ENCODE measurements at regions not wholly inside any gene's neighbourhood (a gene's known extent, or its start where the extent isn't known, plus 50 kb on each side); places are given as distances from the start of the nearest gene placed in this dataset.

GRCh38 chr16:86390335-86390734 is 120.0 kb upstream of the FOXF1 start:
- CTCF ChIA-PET, result no interaction called here
- Histone ChIP-seq H3K4me3 (ENCODE audit: control insufficient read depth in 1 of 7, extremely low read depth in 1 of 7, insufficient read depth in 4 of 7, low read depth in 2 of 7, low read length in 6 of 7) (no peak overlapping the region), H3K4me1 (ENCODE audit: control extremely low read depth in 1 of 4, control insufficient read depth in 4 of 4, insufficient read depth in 4 of 4, low read length in 3 of 4) (no peaks in the 10 kb centered on the region), H3K27ac (ENCODE audit: insufficient read depth in 1 of 2, low read depth in 1 of 2, low read length in 2 of 2, poor library complexity in 1 of 2, severe bottlenecking in 2 of 2) (no peak overlapping the region), H3K9me3 (ENCODE audit: control extremely low read depth in 1 of 5, control insufficient read depth in 4 of 5, insufficient read depth in 2 of 5, low read depth in 1 of 5, low read length in 4 of 5) (no peaks in the 10 kb centered on the region), H3K27me3 (replicated peaks in 2 of 5; ENCODE audit: control insufficient read depth in 4 of 5, insufficient read depth in 5 of 5, low read length in 4 of 5) (peaks cover 0 to 55% (median 5%) of the 10 kb centered on the region in 5 experiments), H3K36me3 (ENCODE audit: control insufficient read depth in 4 of 4, insufficient read depth in 4 of 4, low read length in 3 of 4) (no peaks in the 10 kb centered on the region)
- no peak for DNase-seq
- POLR2A ChIA-PET, result no interaction called here
- 90% methylated on average over 1 of the region's 1 CpG for WGBS (ENCODE audit: insufficient coverage)

DNA sequence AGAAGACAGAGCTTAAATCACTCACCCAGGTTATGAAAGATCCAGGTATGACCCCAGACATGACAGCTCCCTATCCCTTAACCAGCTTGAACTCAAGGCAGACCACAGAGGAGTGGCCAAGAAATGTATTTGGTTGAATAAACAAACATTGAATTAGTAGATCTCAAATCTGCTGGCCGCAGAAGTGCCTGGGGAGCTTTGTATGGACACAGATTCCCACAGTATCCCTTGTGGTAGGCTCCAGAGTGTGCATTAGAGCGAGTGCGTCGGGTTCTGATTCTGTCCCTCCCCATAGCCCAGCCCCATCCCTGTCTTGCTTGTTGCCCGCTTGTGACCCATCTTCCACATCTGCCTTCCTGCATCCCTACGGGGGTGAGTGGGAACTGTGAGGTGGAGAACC is 118.8 kb upstream of the FOXF1 start:
- Histone ChIP-seq H3K27me3 (replicated peaks in 2 of 5; ENCODE audit: control insufficient read depth in 4 of 5, insufficient read depth in 5 of 5, low read length in 4 of 5) (peaks cover 0 to 57% (median 6%) of the 10 kb centered on the region in 5 experiments), H3K4me3 (ENCODE audit: control insufficient read depth in 1 of 7, extremely low read depth in 1 of 7, insufficient read depth in 4 of 7, low read depth in 2 of 7, low read length in 6 of 7) (no peak overlapping the region), H3K4me1 (ENCODE audit: control extremely low read depth in 1 of 4, control insufficient read depth in 4 of 4, insufficient read depth in 4 of 4, low read length in 3 of 4) (no peaks in the 10 kb centered on the region), H3K9me3 (ENCODE audit: control extremely low read depth in 1 of 5, control insufficient read depth in 4 of 5, insufficient read depth in 2 of 5, low read depth in 1 of 5, low read length in 4 of 5) (no peaks in the 10 kb centered on the region), H3K27ac (ENCODE audit: insufficient read depth in 1 of 2, low read depth in 1 of 2, low read length in 2 of 2, poor library complexity in 1 of 2, severe bottlenecking in 2 of 2) (no peak overlapping the region), H3K36me3 (ENCODE audit: control insufficient read depth in 4 of 4, insufficient read depth in 4 of 4, low read length in 3 of 4) (no peaks in the 10 kb centered on the region)
- CTCF ChIA-PET, result no interaction called here
- DNase-seq, result no peak
- WGBS (ENCODE audit: insufficient coverage), result 92% methylated on average over 5 of the region's 6 CpGs
- POLR2A ChIA-PET, result no interaction called here

- no peak overlapping the region for H3K4me3 ChIP-seq (ENCODE audit: control insufficient read depth in 1 of 7, extremely low read depth in 1 of 7, insufficient read depth in 4 of 7, low read depth in 2 of 7, low read length in 6 of 7)
- H3K36me3 ChIP-seq (ENCODE audit: control insufficient read depth in 4 of 4, insufficient read depth in 4 of 4, low read length in 3 of 4), result no peaks in the 10 kb centered on the region
- no peaks in the 10 kb centered on the region for H3K9me3 ChIP-seq (ENCODE audit: control extremely low read depth in 1 of 5, control insufficient read depth in 4 of 5, insufficient read depth in 2 of 5, low read depth in 1 of 5, low read length in 4 of 5)
- no peak overlapping the region for H3K27ac ChIP-seq (ENCODE audit: insufficient read depth in 1 of 2, low read depth in 1 of 2, low read length in 2 of 2, poor library complexity in 1 of 2, severe bottlenecking in 2 of 2)
- CTCF ChIA-PET, result no interaction called here
- H3K4me1 ChIP-seq (ENCODE audit: control extremely low read depth in 1 of 4, control insufficient read depth in 4 of 4, insufficient read depth in 4 of 4, low read length in 3 of 4), result no peaks in the 10 kb centered on the region
- 94% methylated on average over 6 of the region's 9 CpGs for WGBS (ENCODE audit: insufficient coverage)
- peaks cover 0 to 55% (median 6%) of the 10 kb centered on the region in 5 experiments for H3K27me3 ChIP-seq (replicated peaks in 2 of 5; ENCODE audit: control insufficient read depth in 4 of 5, insufficient read depth in 5 of 5, low read length in 4 of 5)
- POLR2A ChIA-PET, result no interaction called here
- no peak for DNase-seq
Measured at GRCh38 chr16:86391984-86392383, 118.3 kb upstream of the FOXF1 start.

GRCh38 chr16:86392436-86393152 is 117.7 kb upstream of the FOXF1 start:
- Histone ChIP-seq H3K9me3 (ENCODE audit: control extremely low read depth in 1 of 5, control insufficient read depth in 4 of 5, insufficient read depth in 2 of 5, low read depth in 1 of 5, low read length in 4 of 5) (no peaks in the 10 kb centered on the region), H3K4me1 (ENCODE audit: control extremely low read depth in 1 of 4, control insufficient read depth in 4 of 4, insufficient read depth in 4 of 4, low read length in 3 of 4) (no peaks in the 10 kb centered on the region), H3K4me3 (ENCODE audit: control insufficient read depth in 1 of 7, extremely low read depth in 1 of 7, insufficient read depth in 4 of 7, low read depth in 2 of 7, low read length in 6 of 7) (no peak overlapping the region), H3K36me3 (ENCODE audit: control insufficient read depth in 4 of 4, insufficient read depth in 4 of 4, low read length in 3 of 4) (no peaks in the 10 kb centered on the region), H3K27ac (ENCODE audit: insufficient read depth in 1 of 2, low read depth in 1 of 2, low read length in 2 of 2, poor library complexity in 1 of 2, severe bottlenecking in 2 of 2) (no peak overlapping the region), H3K27me3 (replicated peaks in 2 of 5; ENCODE audit: control insufficient read depth in 4 of 5, insufficient read depth in 5 of 5, low read length in 4 of 5) (peaks cover 0 to 53% (median 6%) of the 10 kb centered on the region in 5 experiments)
- 89% methylated on average over 5 of the region's 8 CpGs for WGBS (ENCODE audit: insufficient coverage)
- ChIA-PET POLR2A (no interaction called here), CTCF (interaction anchor here (0.6 to 1.1 kb wide), 2 partner anchors 19 to 128 kb away, joined by 3 to 4 read pairs; no protein-coding TSS in a partner anchor)
- DNase-seq, result no peak

- H3K27ac ChIP-seq (ENCODE audit: insufficient read depth in 1 of 2, low read depth in 1 of 2, low read length in 2 of 2, poor library complexity in 1 of 2, severe bottlenecking in 2 of 2), result no peak overlapping the region
- no peaks in the 10 kb centered on the region for H3K4me1 ChIP-seq (ENCODE audit: control extremely low read depth in 1 of 4, control insufficient read depth in 4 of 4, insufficient read depth in 4 of 4, low read length in 3 of 4)
- peaks cover 0 to 44% (median 4%) of the 10 kb centered on the region in 5 experiments for H3K27me3 ChIP-seq (replicated peaks in 2 of 5; ENCODE audit: control insufficient read depth in 4 of 5, insufficient read depth in 5 of 5, low read length in 4 of 5)
- CTCF ChIA-PET, result no interaction called here
- no peaks in the 10 kb centered on the region for H3K36me3 ChIP-seq (ENCODE audit: control insufficient read depth in 4 of 4, insufficient read depth in 4 of 4, low read length in 3 of 4)
- no peak overlapping the region for H3K4me3 ChIP-seq (ENCODE audit: control insufficient read depth in 1 of 7, extremely low read depth in 1 of 7, insufficient read depth in 4 of 7, low read depth in 2 of 7, low read length in 6 of 7)
- WGBS (ENCODE audit: insufficient coverage), result 98% methylated on average over 5 of the region's 9 CpGs
- POLR2A ChIA-PET, result interaction anchor here (0.6 kb wide), 1 partner anchor 10 kb away, joined by 3 read pairs; no protein-coding TSS in a partner anchor
- no peaks in the 10 kb centered on the region for H3K9me3 ChIP-seq (ENCODE audit: control extremely low read depth in 1 of 5, control insufficient read depth in 4 of 5, insufficient read depth in 2 of 5, low read depth in 1 of 5, low read length in 4 of 5)
- DNase-seq, result no peak
Measured at GRCh38 chr16:86393907-86394626, 116.3 kb upstream of the FOXF1 start.

DNA sequence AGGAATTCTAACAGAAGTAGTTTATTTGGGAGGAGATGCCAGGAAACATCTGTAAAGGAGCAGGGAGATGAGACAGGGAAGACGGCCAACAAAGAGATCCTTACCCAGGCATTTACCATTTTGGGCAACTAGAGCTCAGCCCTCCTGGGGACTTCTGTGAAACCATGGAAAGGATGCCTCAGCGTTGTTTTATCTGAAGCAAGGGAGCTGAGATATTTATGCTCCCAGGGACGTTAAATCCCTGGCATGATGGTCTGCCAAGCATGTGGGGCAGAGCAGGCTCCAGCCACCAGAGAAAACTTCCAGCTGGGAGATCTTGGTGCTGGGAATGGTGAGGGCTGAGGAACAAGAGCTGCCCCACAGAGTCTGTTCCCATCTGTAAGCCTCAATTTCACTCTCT is 114.8 kb upstream of the FOXF1 start:
- H3K4me1 ChIP-seq (ENCODE audit: control extremely low read depth in 1 of 4, control insufficient read depth in 4 of 4, insufficient read depth in 4 of 4, low read length in 3 of 4), result no peaks in the 10 kb centered on the region
- H3K27me3 ChIP-seq (replicated peaks in 2 of 5; ENCODE audit: control insufficient read depth in 4 of 5, insufficient read depth in 5 of 5, low read length in 4 of 5), result peaks cover 0 to 42% (median 4%) of the 10 kb centered on the region in 5 experiments
- no peaks in the 10 kb centered on the region for H3K9me3 ChIP-seq (ENCODE audit: control extremely low read depth in 1 of 5, control insufficient read depth in 4 of 5, insufficient read depth in 2 of 5, low read depth in 1 of 5, low read length in 4 of 5)
- H3K27ac ChIP-seq (ENCODE audit: insufficient read depth in 1 of 2, low read depth in 1 of 2, low read length in 2 of 2, poor library complexity in 1 of 2, severe bottlenecking in 2 of 2), result no peak overlapping the region
- POLR2A ChIA-PET, result no interaction called here
- DNase-seq, result no peak
- no peak overlapping the region for H3K4me3 ChIP-seq (ENCODE audit: control insufficient read depth in 1 of 7, extremely low read depth in 1 of 7, insufficient read depth in 4 of 7, low read depth in 2 of 7, low read length in 6 of 7)
- 64% methylated on average over 3 of the region's 3 CpGs for WGBS (ENCODE audit: insufficient coverage)
- CTCF ChIA-PET, result no interaction called here
- H3K36me3 ChIP-seq (ENCODE audit: control insufficient read depth in 4 of 4, insufficient read depth in 4 of 4, low read length in 3 of 4), result no peaks in the 10 kb centered on the region

DNA sequence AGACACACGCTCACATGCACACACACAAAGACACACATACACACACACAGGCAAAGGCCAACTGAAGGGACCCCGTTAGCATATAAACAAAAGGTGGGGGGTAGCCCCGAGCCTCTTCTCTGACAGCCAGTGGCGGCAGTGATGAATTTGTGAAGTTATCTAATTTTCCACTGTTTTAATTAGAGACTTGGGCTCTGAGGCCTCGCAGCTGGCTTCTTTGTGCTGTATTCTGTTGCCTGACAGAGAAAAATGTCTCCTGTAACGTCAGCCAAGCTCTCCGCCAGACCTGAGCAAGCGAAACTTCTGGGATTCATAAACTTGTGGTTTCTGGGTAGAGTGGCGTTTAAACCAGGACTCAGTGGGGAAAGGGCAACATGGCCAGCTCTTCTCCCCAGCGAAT is 113.9 kb upstream of the FOXF1 start:
- ChIA-PET CTCF (no interaction called here), POLR2A (no interaction called here)
- Histone ChIP-seq H3K36me3 (ENCODE audit: control insufficient read depth in 4 of 4, insufficient read depth in 4 of 4, low read length in 3 of 4) (no peaks in the 10 kb centered on the region), H3K9me3 (ENCODE audit: control extremely low read depth in 1 of 5, control insufficient read depth in 4 of 5, insufficient read depth in 2 of 5, low read depth in 1 of 5, low read length in 4 of 5) (no peaks in the 10 kb centered on the region), H3K4me3 (ENCODE audit: control insufficient read depth in 1 of 7, extremely low read depth in 1 of 7, insufficient read depth in 4 of 7, low read depth in 2 of 7, low read length in 6 of 7) (no peak overlapping the region), H3K27ac (ENCODE audit: insufficient read depth in 1 of 2, low read depth in 1 of 2, low read length in 2 of 2, poor library complexity in 1 of 2, severe bottlenecking in 2 of 2) (no peak overlapping the region), H3K27me3 (replicated peaks in 2 of 5; ENCODE audit: control insufficient read depth in 4 of 5, insufficient read depth in 5 of 5, low read length in 4 of 5) (peaks cover 0 to 46% (median 2%) of the 10 kb centered on the region in 5 experiments), H3K4me1 (ENCODE audit: control extremely low read depth in 1 of 4, control insufficient read depth in 4 of 4, insufficient read depth in 4 of 4, low read length in 3 of 4) (no peaks in the 10 kb centered on the region)
- DNase-seq, result no peak
- WGBS (ENCODE audit: insufficient coverage), result 79% methylated on average over 6 of the region's 10 CpGs
